CD4-positive, alpha-beta T cell treated with Interleukin-4 for 4 hours (primary cell): ENCODE measurements at regions not wholly inside any gene's neighbourhood (a gene's known extent, or its start where the extent isn't known, plus 50 kb on each side); places are given as distances from the start of the nearest gene placed in this dataset.
A peak's percentile ranks its signal among the peaks of the same experiment; 100 is the strongest.

Experiments
- DNase-seq: peaks from one replicate; pipeline ENCODE4 v3.0.0-alpha.2; 2020

- DNase-seq: peak; percentile 57
These were observed 156.0 kb downstream of the TOMM20 start for GRCh38 chr1:234972411-234973191.

- DNase-seq: peak; percentile 36
These were observed 156.9 kb downstream of the TOMM20 start for GRCh38 chr1:234971586-234972297.

- DNase-seq: no peak
These were observed 157.7 kb downstream of the TOMM20 start for GRCh38 chr1:234970731-234971476.

GRCh38 chr1:234970401-234970730 is 158.3 kb downstream of the TOMM20 start:
- no peak for DNase-seq

- no peak for DNase-seq
These were observed 158.8 kb downstream of the TOMM20 start for GRCh38 chr1:234969581-234970400.

GRCh38 chr1:234969011-234969441 is 159.6 kb downstream of the TOMM20 start:
- DNase-seq: no peak

- DNase-seq: no peak
These were observed 160.2 kb downstream of the TOMM20 start for GRCh38 chr1:234968451-234968850.

GRCh38 chr1:234967121-234967520 is 161.5 kb downstream of the TOMM20 start:
- no peak for DNase-seq

- no peak for DNase-seq
These were observed 163.5 kb downstream of the TOMM20 start for GRCh38 chr1:234965111-234965510.

GRCh38 chr1:234963904-234964702 is 164.5 kb downstream of the TOMM20 start:
- no peak for DNase-seq

- peak; percentile 94 for DNase-seq
These were observed 165.3 kb downstream of the TOMM20 start for GRCh38 chr1:234963180-234963903.

- no peak for DNase-seq
These were observed 166.2 kb downstream of the TOMM20 start for GRCh38 chr1:234962340-234962989.

- DNase-seq: no peak
These were observed 166.9 kb downstream of the TOMM20 start for GRCh38 chr1:234961456-234962339.

GRCh38 chr1:234960722-234961455 is 167.7 kb downstream of the TOMM20 start:
- DNase-seq: no peak

GRCh38 chr1:234958706-234959657 is 169.7 kb downstream of the TOMM20 start:
- no peak for DNase-seq

- DNase-seq: no peak
These were observed 170.5 kb downstream of the TOMM20 start for GRCh38 chr1:234958066-234958705.
